ENCODE measurements at regions not wholly inside any gene's neighbourhood (a gene's known extent, or its start where the extent isn't known, plus 50 kb on each side); places are given as distances from the start of the nearest gene placed in this dataset.

DNA sequence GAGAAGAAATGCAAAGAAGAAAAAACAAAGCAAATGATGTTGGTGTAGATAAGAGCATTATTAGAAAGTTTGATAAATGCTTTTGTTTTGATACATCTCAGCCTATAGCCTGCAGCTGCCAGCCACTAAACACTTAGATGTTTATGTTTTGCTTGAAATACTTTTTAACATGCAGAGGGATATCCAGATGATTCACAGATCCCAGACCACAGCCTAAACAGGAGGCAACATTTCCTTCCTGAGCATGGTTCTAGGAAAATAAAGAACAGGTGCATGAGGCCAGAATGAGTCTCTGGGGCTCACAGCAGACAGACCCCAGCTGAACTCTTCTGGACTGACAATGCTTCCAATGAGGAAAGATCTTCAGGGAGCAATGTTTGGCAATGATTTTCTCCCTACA lies 103.7 kb upstream of the EEA1 start:
- TF ChIP-seq, protein P1, sequence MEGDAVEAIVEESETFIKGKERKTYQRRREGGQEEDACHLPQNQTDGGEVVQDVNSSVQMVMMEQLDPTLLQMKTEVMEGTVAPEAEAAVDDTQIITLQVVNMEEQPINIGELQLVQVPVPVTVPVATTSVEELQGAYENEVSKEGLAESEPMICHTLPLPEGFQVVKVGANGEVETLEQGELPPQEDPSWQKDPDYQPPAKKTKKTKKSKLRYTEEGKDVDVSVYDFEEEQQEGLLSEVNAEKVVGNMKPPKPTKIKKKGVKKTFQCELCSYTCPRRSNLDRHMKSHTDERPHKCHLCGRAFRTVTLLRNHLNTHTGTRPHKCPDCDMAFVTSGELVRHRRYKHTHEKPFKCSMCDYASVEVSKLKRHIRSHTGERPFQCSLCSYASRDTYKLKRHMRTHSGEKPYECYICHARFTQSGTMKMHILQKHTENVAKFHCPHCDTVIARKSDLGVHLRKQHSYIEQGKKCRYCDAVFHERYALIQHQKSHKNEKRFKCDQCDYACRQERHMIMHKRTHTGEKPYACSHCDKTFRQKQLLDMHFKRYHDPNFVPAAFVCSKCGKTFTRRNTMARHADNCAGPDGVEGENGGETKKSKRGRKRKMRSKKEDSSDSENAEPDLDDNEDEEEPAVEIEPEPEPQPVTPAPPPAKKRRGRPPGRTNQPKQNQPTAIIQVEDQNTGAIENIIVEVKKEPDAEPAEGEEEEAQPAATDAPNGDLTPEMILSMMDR (IDR thresholded peaks at IDR 0.05; ENCODE audit: insufficient read depth, low read length, poor library complexity, severe bottlenecking), result no peak
- Histone ChIP-seq H3K36me3 (ENCODE audit: control insufficient read depth, insufficient read depth, low read length) (no peaks in the 10 kb centered on the region), H3K4me3 (ENCODE audit: low read depth, low read length) (no peak overlapping the region), H3K27me3 (ENCODE audit: control insufficient read depth, insufficient read depth, low read length) (no peaks in the 10 kb centered on the region)
- DNase-seq (ENCODE audit: low read depth), result no peak

DNA sequence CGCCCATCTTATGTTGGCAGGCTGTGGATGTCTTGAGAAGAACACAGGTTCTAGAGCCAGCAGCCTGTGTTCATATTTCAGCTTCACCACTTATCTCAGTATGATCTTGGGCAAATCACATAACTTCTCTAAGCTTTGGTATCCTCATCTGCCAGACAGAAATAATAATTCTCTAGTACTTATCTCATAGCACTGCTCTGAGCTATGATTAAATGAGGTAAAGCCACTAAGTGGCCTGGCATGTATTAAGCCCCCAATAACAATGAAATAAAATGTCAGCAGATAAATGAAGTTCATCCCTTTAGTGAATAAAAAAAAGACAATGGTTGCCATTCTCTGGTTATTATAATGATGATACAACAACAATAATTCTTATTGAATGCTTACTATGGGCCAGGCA lies 104.9 kb upstream of the EEA1 start:
- H3K27me3 ChIP-seq (ENCODE audit: control insufficient read depth, insufficient read depth, low read length), result no peaks in the 10 kb centered on the region
- no peak overlapping the region for H3K4me3 ChIP-seq (ENCODE audit: low read depth, low read length)
- no peak for DNase-seq (ENCODE audit: low read depth)
- TF ChIP-seq, protein P1 (IDR thresholded peaks at IDR 0.05; ENCODE audit: insufficient read depth, low read length, poor library complexity, severe bottlenecking), result no peak
- H3K36me3 ChIP-seq (ENCODE audit: control insufficient read depth, insufficient read depth, low read length), result no peaks in the 10 kb centered on the region

DNA sequence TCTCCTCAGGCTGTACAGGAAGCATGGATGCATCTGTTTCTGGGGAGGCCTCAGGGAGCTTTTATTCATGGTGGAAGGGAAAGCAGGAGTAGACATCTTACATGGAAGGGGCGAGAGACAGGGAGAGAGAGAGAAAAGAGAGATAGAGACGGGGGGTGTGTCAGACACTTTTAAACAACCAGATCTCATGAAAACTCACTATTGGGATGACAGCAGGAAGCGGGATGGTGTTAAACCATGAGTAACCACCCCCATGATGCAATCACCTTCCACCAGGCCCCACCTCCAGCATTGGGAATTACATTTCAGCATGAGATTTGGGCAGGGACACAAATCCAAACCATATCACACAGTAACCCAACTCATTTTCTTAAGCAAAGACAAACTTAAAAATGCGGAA lies 110.0 kb upstream of the EEA1 start:
- no peak for DNase-seq (ENCODE audit: low read depth)
- TF ChIP-seq, protein P1 (IDR thresholded peaks at IDR 0.05; ENCODE audit: insufficient read depth, low read length, poor library complexity, severe bottlenecking), result no peak
- no peak overlapping the region for H3K4me3 ChIP-seq (ENCODE audit: low read depth, low read length)

DNA sequence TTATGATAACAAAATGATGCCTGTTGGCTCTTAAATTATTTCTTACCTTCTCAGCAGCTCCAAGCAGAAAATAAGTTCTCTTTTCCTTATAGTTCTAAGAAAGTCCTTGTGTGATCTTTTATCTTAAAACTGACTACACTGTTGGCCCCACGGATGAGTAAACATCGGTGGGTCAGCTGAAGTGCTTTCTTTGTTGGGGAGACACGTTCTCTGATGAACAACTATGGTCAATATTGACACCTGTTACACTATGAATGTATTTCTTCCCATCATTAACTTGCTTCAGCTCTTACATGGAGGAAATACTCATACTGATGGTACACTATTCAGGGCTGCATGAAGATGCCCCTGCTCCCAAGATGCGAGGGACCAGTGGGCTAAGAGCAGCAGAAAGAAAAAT lies 110.8 kb upstream of the EEA1 start:
- TF ChIP-seq, protein P1 (IDR thresholded peaks at IDR 0.05; ENCODE audit: insufficient read depth, low read length, poor library complexity, severe bottlenecking), result no peak
- DNase-seq (ENCODE audit: low read depth), result no peak
- Histone ChIP-seq H3K36me3 (ENCODE audit: control insufficient read depth, insufficient read depth, low read length) (no peaks in the 10 kb centered on the region), H3K4me3 (ENCODE audit: low read depth, low read length) (no peak overlapping the region), H3K27me3 (ENCODE audit: control insufficient read depth, insufficient read depth, low read length) (no peaks in the 10 kb centered on the region)

More for the DNA sequence above, 110.0 kb upstream of the EEA1 start:
- Histone ChIP-seq H3K36me3 (ENCODE audit: control insufficient read depth, insufficient read depth, low read length) (no peaks in the 10 kb centered on the region), H3K27me3 (ENCODE audit: control insufficient read depth, insufficient read depth, low read length) (no peaks in the 10 kb centered on the region)

DNA sequence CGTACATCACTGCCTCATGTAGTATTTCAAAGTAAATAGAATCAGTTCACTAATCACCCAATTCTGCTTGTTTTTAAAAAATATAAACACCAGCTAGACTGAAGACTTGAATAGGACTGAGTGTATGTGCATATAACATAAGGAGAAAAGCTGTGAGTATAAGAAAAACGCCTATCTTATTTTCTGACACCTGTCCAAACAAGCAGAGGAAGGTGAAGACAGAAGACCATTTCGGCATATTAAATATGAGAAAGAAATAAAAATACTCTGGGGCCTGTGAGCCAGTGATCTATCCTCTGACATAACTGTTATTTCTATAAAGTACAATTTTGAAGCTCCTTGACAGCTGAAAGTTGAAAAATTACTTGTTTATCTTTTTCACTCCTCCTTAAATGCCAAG lies 111.3 kb upstream of the EEA1 start:
- H3K36me3 ChIP-seq (ENCODE audit: control insufficient read depth, insufficient read depth, low read length), result no peaks in the 10 kb centered on the region
- TF ChIP-seq, protein P1 (IDR thresholded peaks at IDR 0.05; ENCODE audit: insufficient read depth, low read length, poor library complexity, severe bottlenecking), result no peak
- H3K4me3 ChIP-seq (ENCODE audit: low read depth, low read length), result no peak overlapping the region
- no peak for DNase-seq (ENCODE audit: low read depth)
- H3K27me3 ChIP-seq (ENCODE audit: control insufficient read depth, insufficient read depth, low read length), result no peaks in the 10 kb centered on the region

DNA sequence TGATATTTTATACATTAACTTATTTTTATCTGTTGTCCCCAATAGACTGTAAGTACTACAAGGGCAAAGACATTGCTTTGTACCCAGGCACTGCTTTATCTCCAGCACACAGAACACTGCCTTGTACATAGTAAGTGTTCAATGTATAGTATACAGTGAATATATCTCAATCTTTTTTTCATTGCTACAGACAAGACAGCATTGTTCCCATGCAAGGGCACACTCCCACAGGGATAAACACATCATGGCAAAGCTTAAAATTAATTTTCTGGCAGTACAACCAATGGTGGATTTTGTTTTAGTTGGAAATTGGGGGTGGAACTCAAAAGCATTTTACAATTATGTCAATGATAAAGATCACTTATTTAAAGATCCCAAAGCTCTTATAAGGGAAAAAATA lies 112.3 kb upstream of the EEA1 start:
- no peak for DNase-seq (ENCODE audit: low read depth)
- TF ChIP-seq, protein P1 (IDR thresholded peaks at IDR 0.05; ENCODE audit: insufficient read depth, low read length, poor library complexity, severe bottlenecking), result no peak
- H3K27me3 ChIP-seq (ENCODE audit: control insufficient read depth, insufficient read depth, low read length), result no peaks in the 10 kb centered on the region
- no peaks in the 10 kb centered on the region for H3K36me3 ChIP-seq (ENCODE audit: control insufficient read depth, insufficient read depth, low read length)
- H3K4me3 ChIP-seq (ENCODE audit: low read depth, low read length), result no peak overlapping the region

Measured in kidney epithelial cell (primary cell).